DND-41 (cell line): ENCODE measurements at regions not wholly inside any gene's neighbourhood (a gene's known extent, or its start where the extent isn't known, plus 50 kb on each side); places are given as distances from the start of the nearest gene placed in this dataset.

Experiments used
- ATAC-seq: fragments of 200-7000 bp; cut with Tn5 transposase; 3 replicates; pipeline ENCODE4 v1.9.1; 2021; ENCODE audit warnings: low read depth; ENCODE audit not compliant: insufficient read depth
- DNase-seq: peaks from one replicate; pipeline ENCODE4 v3.0.0-alpha.2; 2020
- H2AFZ ChIP-seq: 2 replicates; pipeline ENCODE4 v1.6.0; 2012; ENCODE audit warnings: low read depth, low read length
- H3K27ac ChIP-seq: 2 replicates; pipeline ENCODE4 v1.5.1; 2012; ENCODE audit warnings: low read length, inconsistent platforms
- H3K27me3 ChIP-seq: fragments of 200-600 bp; sonication (generic); 2 replicates; pipeline ENCODE4 v1.6.0; 2012; ENCODE audit warnings: low read length, mild to moderate bottlenecking, inconsistent platforms; ENCODE audit not compliant: insufficient read depth, poor library complexity
- H3K36me3 ChIP-seq: 2 replicates; pipeline ENCODE4 v1.5.1; 2012; ENCODE audit warnings: low read length, inconsistent platforms; ENCODE audit not compliant: insufficient read depth
- H3K4me1 ChIP-seq: 2 replicates; pipeline ENCODE4 v1.5.1; 2012; ENCODE audit warnings: mild to moderate bottlenecking, low read length; ENCODE audit not compliant: insufficient read depth
- H3K4me2 ChIP-seq: 2 replicates; pipeline ENCODE4 v1.6.0; 2012; ENCODE audit warnings: mild to moderate bottlenecking, moderate library complexity, low read length, inconsistent platforms; ENCODE audit not compliant: insufficient read depth
- H3K4me3 ChIP-seq, 2 experiments: fragments of 200-600 bp in 1 of 2; shearing (Covaris generic) in 1 of 2; 2 replicates each; pipeline ENCODE4 v1.5.1; 2012 to 2016; ENCODE audit warnings: inconsistent platforms in 2 of 2, low read length in 2 of 2, mild to moderate bottlenecking in 2 of 2, low read depth in 1 of 2, moderate library complexity in 1 of 2
- H3K79me2 ChIP-seq: 2 replicates; pipeline ENCODE4 v1.6.0; 2012; ENCODE audit warnings: low read length, inconsistent platforms; ENCODE audit not compliant: insufficient read depth
- H3K9ac ChIP-seq: 2 replicates; pipeline ENCODE4 v1.6.0; 2012; ENCODE audit warnings: low read depth, mild to moderate bottlenecking, inconsistent platforms, low read length, moderate library complexity
- H3K9me3 ChIP-seq: 2 replicates; pipeline ENCODE4 v1.5.1; 2012; ENCODE audit warnings: low read length, moderate library complexity, mild to moderate bottlenecking, inconsistent platforms; ENCODE audit not compliant: insufficient read depth, severe bottlenecking
- H4K20me1 ChIP-seq: 2 replicates; pipeline ENCODE4 v1.6.0; 2012; ENCODE audit warnings: low read length; ENCODE audit not compliant: insufficient read depth
- EZH2 ChIP-seq: IDR thresholded peaks from 3 replicates; pipeline ENCODE4 v1.6.1; 2012; ENCODE audit warnings: borderline replicate concordance, low read depth, mild to moderate bottlenecking, moderate library complexity, low read length, inconsistent platforms; ENCODE audit not compliant: severe bottlenecking
- TF ChIP-seq, protein P1 (sequence below): IDR thresholded peaks from 2 replicates; pipeline ENCODE4 v1.5.1; 2012; ENCODE audit warnings: borderline replicate concordance, low read length, moderate library complexity, mild to moderate bottlenecking; ENCODE audit not compliant: poor library complexity, severe bottlenecking; ENCODE audit errors: extremely low read depth

GRCh38 chr2:41483982-41484857, 563.6 kb upstream of the PKDCC start:
- TF ChIP-seq, protein P1, sequence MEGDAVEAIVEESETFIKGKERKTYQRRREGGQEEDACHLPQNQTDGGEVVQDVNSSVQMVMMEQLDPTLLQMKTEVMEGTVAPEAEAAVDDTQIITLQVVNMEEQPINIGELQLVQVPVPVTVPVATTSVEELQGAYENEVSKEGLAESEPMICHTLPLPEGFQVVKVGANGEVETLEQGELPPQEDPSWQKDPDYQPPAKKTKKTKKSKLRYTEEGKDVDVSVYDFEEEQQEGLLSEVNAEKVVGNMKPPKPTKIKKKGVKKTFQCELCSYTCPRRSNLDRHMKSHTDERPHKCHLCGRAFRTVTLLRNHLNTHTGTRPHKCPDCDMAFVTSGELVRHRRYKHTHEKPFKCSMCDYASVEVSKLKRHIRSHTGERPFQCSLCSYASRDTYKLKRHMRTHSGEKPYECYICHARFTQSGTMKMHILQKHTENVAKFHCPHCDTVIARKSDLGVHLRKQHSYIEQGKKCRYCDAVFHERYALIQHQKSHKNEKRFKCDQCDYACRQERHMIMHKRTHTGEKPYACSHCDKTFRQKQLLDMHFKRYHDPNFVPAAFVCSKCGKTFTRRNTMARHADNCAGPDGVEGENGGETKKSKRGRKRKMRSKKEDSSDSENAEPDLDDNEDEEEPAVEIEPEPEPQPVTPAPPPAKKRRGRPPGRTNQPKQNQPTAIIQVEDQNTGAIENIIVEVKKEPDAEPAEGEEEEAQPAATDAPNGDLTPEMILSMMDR, result no peak
- TF ChIP-seq EZH2, result no peak
- Histone ChIP-seq H3K79me2 (no peaks in the 10 kb centered on the region), H3K4me1 (no peaks in the 10 kb centered on the region), H4K20me1 (no peaks in the 10 kb centered on the region), H3K9ac (no peak overlapping the region), H3K27me3 (no peaks in the 10 kb centered on the region), H3K4me2 (no peak overlapping the region), H3K4me3 (no peak overlapping the region), H3K9me3 (no peaks in the 10 kb centered on the region), H3K36me3 (no peaks in the 10 kb centered on the region), H3K27ac (no peak overlapping the region), H2AFZ (no peak overlapping the region)
- ATAC-seq (no peak), DNase-seq (no peak)

- no peaks in the 10 kb centered on the region for H3K79me2 ChIP-seq
- no peaks in the 10 kb centered on the region for H3K36me3 ChIP-seq
- no peak for ATAC-seq
- H2AFZ ChIP-seq, result no peak overlapping the region
- no peak overlapping the region for H3K4me3 ChIP-seq
- no peak overlapping the region for H3K9ac ChIP-seq
- DNase-seq, result no peak
- H4K20me1 ChIP-seq, result no peaks in the 10 kb centered on the region
- H3K9me3 ChIP-seq, result no peaks in the 10 kb centered on the region
- H3K4me1 ChIP-seq, result no peaks in the 10 kb centered on the region
- TF ChIP-seq EZH2, result no peak
- TF ChIP-seq, protein P1, result no peak
- no peak overlapping the region for H3K4me2 ChIP-seq
- H3K27ac ChIP-seq, result no peak overlapping the region
- no peaks in the 10 kb centered on the region for H3K27me3 ChIP-seq
Measured at GRCh38 chr2:41484858-41485234, 563.0 kb upstream of the PKDCC start.

DNA sequence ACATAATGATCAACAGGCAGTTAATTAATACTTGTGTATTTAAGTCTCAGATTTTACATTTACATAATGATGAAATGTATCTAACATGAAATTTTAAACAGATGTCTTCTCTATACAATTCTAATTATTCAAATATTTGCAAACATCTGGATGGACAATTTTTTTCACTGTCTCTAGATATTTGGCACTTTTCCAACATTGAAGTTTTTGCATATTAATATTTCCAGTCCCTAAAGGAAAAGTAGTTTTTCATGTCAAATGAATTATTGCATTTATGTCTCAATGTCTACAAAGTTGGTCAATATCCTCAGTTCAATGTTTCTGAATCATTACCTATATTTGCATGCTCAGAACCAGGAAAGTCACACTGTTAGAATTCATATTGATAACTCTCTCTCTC, 560.9 kb upstream of the PKDCC start:
- H3K27me3 ChIP-seq, result no peaks in the 10 kb centered on the region

More for the DNA sequence above, 560.9 kb upstream of the PKDCC start:
- no peaks in the 10 kb centered on the region for H3K79me2 ChIP-seq
- DNase-seq (no peak), ATAC-seq (no peak)
- no peak overlapping the region for H3K4me3 ChIP-seq
- no peak overlapping the region for H3K27ac ChIP-seq
- no peaks in the 10 kb centered on the region for H3K36me3 ChIP-seq
- H2AFZ ChIP-seq, result no peak overlapping the region
- H3K4me2 ChIP-seq, result no peak overlapping the region
- H3K9me3 ChIP-seq, result peaks cover 4% of the 10 kb centered on the region
- H4K20me1 ChIP-seq, result no peaks in the 10 kb centered on the region
- H3K4me1 ChIP-seq, result no peaks in the 10 kb centered on the region
- TF ChIP-seq, protein P1, result no peak
- TF ChIP-seq EZH2, result no peak
- H3K9ac ChIP-seq, result no peak overlapping the region
